ENCODE measurements at regions not wholly inside any gene's neighbourhood (a gene's known extent, or its start where the extent isn't known, plus 50 kb on each side); places are given as distances from the start of the nearest gene placed in this dataset.
"Not testable (repeated sequence)": the region's sequence is repeated elsewhere in the genome, so short reads cannot be mapped to it uniquely, and the experiment has no call there.

DNA sequence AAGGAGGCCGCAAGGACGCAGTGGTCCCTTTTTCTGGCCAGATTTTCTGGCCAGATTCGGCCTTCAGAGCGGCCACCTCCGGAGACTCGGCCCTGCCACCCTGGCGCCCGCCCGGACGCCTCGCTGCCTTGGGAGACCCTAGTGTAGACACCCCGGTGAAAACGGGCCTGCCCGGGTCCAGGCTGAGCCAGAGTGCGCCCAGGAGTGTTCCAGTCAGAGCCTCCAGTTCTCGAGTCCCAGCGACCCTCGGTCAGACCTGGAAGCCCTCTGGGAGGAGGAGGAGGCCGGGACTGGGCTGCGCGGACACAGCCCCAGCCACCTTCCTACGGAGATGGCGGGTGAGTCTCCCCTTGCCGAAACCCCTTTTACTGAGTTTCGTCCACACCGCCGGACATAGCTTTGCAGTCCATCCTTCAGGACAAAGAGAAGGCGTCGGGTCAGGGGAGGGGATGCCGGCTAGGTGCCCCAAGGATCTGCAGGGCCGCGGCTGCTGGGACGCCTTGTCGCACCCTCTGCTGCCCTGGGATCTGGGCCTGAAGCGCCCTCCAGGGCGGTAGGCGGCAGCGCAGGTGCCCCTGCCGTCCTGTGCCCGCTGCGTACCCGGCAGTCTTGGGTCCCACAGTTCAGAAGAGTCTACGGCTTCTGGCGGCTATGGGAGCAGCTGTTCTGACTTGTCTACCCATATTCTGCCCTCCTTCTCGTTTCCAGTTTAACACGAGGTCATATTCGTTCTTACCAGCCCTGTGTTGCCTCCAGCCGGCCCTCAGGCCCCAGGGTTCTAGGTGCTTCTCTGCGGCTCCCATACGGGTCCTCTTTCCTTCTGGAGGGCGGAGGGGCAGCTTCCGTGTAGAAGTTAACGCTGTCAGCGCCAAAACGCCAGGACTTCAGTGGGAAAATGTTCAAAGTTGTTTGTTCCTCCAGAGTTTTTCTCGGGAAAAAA lies 1771.7 kb upstream of the CDH9 start:
- intact Hi-C loops (cut with DNase I) = no loop called here
- peaks cover 3% of the 10 kb centered on the region for H3K27me3 ChIP-seq
- no peak overlapping the region for H3K4me3 ChIP-seq
- H3K4me1 ChIP-seq (ENCODE audit: insufficient read depth) = no peaks in the 10 kb centered on the region
- no peak for DNase-seq
- no peak overlapping the region for H3K27ac ChIP-seq
- no peaks in the 10 kb centered on the region for H3K9me3 ChIP-seq
- TF ChIP-seq, protein P1, sequence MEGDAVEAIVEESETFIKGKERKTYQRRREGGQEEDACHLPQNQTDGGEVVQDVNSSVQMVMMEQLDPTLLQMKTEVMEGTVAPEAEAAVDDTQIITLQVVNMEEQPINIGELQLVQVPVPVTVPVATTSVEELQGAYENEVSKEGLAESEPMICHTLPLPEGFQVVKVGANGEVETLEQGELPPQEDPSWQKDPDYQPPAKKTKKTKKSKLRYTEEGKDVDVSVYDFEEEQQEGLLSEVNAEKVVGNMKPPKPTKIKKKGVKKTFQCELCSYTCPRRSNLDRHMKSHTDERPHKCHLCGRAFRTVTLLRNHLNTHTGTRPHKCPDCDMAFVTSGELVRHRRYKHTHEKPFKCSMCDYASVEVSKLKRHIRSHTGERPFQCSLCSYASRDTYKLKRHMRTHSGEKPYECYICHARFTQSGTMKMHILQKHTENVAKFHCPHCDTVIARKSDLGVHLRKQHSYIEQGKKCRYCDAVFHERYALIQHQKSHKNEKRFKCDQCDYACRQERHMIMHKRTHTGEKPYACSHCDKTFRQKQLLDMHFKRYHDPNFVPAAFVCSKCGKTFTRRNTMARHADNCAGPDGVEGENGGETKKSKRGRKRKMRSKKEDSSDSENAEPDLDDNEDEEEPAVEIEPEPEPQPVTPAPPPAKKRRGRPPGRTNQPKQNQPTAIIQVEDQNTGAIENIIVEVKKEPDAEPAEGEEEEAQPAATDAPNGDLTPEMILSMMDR (IDR thresholded peaks at IDR 0.05) = no peak
- TF ChIP-seq POLR2A (IDR thresholded peaks at IDR 0.05) = no peak
- no peak for TF ChIP-seq EP300 (IDR thresholded peaks at IDR 0.05)
- WGBS, 3 donors = 91 to 94% (median 92%) methylated on average over 56 of the region's 56 CpGs
- no peaks in the 10 kb centered on the region for H3K36me3 ChIP-seq

DNA sequence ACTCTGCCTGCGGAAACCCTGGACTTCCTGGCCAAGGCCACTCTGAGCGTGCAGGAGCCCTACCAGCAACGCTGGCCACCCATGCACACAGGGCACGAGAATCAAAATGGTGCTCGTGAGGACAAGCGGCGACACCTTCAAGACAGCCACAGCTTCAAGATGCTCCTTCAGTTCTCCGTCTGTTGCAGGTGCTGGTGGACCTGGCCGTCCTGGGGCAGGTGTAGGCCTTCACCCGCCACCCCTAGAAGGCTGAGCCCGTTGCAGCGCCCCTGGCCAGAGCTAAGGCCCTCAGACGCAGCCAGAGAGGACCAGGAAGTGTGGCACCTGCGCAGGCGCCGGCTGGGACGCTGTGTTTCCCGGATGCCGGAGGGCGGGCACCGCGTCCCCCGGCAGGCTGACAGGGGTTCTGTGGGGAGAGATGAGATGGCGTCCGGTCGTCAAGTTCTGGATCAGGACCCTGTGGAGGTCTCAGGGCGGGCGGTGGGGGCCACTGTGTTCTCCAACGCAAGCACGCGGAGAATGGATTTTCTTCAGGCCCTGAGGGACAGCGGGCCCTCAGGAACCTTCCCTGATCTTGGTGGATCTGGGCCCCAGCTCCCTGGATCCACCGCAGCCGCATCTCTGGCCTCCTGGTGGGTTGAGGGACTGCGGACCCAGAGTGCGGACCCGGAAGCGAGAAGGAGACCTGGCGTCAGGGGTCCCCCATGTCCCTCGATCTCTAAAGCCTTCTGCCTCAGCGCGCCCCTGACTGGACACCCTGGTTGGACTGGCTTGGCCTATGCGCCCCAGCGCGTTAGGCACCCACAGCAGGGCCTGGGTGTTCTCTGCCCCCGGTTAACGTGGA lies 1770.8 kb upstream of the CDH9 start:
- intact Hi-C loops (cut with DNase I) = no loop called here

DNA sequence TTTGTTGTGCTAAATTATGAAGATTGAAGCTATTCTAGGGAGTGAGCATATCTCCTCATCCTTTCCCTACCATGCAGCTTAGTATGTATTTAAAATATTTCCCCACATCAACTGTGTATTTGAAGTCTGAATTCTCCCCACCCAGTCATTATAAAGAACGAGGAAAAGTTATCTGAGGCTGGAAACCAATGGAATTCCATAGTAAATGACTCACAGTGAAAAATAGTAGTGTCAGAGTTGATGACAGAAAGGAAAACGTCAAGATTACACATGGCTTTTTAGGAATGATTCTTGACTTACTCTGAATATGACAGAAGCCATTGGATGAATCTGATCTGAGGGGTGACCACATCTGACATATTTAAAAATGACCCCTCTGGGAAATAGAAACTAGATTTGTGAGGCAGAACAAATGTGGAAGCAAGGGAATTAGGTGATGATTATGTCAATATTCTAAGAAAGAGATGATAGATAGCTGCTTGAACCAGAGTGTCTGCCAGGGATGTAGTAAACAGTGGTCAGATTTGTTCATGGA lies 1768.9 kb upstream of the CDH9 start:
- WGBS, 3 donors = 13 to 36% (median 23%) methylated on average over 2 of the region's 2 CpGs
- intact Hi-C loops (cut with DNase I) = no loop called here
- no peak overlapping the region for H3K27ac ChIP-seq

More for the DNA sequence above, 1770.8 kb upstream of the CDH9 start:
- Histone ChIP-seq H3K9me3 (no peaks in the 10 kb centered on the region), H3K36me3 (no peaks in the 10 kb centered on the region), H3K27me3 (peaks cover 3% of the 10 kb centered on the region), H3K4me1 (ENCODE audit: insufficient read depth) (no peaks in the 10 kb centered on the region), H3K4me3 (no peak overlapping the region), H3K27ac (no peak overlapping the region)
- TF ChIP-seq EP300 (IDR thresholded peaks at IDR 0.05) (no peak), POLR2A (IDR thresholded peaks at IDR 0.05) (no peak)
- TF ChIP-seq, protein P1 (IDR thresholded peaks at IDR 0.05) = no peak
- 92 to 96% (median 95%) methylated on average over 47 of the region's 47 CpGs for WGBS, 3 donors
- DNase-seq = peak in 1 of 5 donors; percentile 10

DNA sequence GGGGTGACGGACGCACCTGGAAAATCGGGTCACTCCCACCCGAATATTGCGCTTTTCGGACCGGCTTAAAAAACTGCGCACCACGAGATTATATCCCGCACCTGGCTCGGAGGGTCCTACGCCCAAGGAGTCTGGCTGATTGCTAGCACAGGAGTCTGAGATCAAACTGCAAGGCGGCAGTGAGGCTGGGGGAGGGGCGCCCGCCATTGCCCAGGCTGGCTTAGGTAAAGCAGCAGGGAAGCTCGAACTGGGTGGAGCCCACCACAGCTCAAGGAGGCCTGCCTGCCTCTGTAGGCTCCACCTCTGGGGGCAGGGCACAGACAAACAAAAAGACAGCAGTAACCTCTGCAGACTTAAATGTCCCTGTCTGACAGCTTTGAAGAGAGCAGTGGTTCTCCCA lies 1760.6 kb upstream of the CDH9 start:
- not testable (repeated sequence) for H3K27ac ChIP-seq
- 91 to 96% (median 92%) methylated on average over 15 to 16 of the region's 16 CpGs for WGBS, 3 donors

More for the DNA sequence above, 1768.9 kb upstream of the CDH9 start:
- TF ChIP-seq EP300 (IDR thresholded peaks at IDR 0.05) = no peak
- no peak for TF ChIP-seq POLR2A (IDR thresholded peaks at IDR 0.05)
- TF ChIP-seq, protein P1 (IDR thresholded peaks at IDR 0.05) = no peak
- Histone ChIP-seq H3K4me1 (ENCODE audit: insufficient read depth) (no peaks in the 10 kb centered on the region), H3K4me3 (no peak overlapping the region), H3K9me3 (no peaks in the 10 kb centered on the region), H3K36me3 (no peaks in the 10 kb centered on the region), H3K27me3 (peaks cover 3% of the 10 kb centered on the region)
- DNase-seq = no peak

More for the DNA sequence above, 1760.6 kb upstream of the CDH9 start:
- DNase-seq; H3K27me3 ChIP-seq; H3K9me3 ChIP-seq; H3K4me1 ChIP-seq (ENCODE audit: insufficient read depth); intact Hi-C loops (cut with DNase I); H3K36me3 ChIP-seq; H3K4me3 ChIP-seq: not testable (repeated sequence)

All from ovary (tissue), 7 donors.